SHP77 (cell line): ENCODE measurements at regions not wholly inside any gene's neighbourhood (a gene's known extent, or its start where the extent isn't known, plus 50 kb on each side); places are given as distances from the start of the nearest gene placed in this dataset.

Experiments used
- DNase-seq, 2 experiments: peaks; one replicate each; lab custom pipeline; 2025; lab: John Stamatoyannopoulos, UW

GRCh38 chr7:16232273-16232672, 189.1 kb downstream of the CRPPA start:
- DNase-seq: no peak

GRCh38 chr7:16223963-16224707, 197.2 kb downstream of the CRPPA start:
- DNase-seq: no peak

GRCh38 chr7:16212610-16213009, 208.7 kb downstream of the CRPPA start:
- DNase-seq: no peak

GRCh38 chr7:16212032-16212431, 209.3 kb downstream of the CRPPA start:
- DNase-seq: no peak

GRCh38 chr7:16211402-16211925, 209.9 kb downstream of the CRPPA start:
- DNase-seq: no peak

- no peak for DNase-seq
Observed at GRCh38 chr7:16210171-16210570, 211.2 kb downstream of the CRPPA start.

- no peak for DNase-seq
Observed at GRCh38 chr7:16207321-16207720, 214.0 kb downstream of the CRPPA start.

GRCh38 chr7:16205466-16205865, 215.9 kb downstream of the CRPPA start:
- DNase-seq: no peak

GRCh38 chr7:16204953-16205352, 216.4 kb downstream of the CRPPA start:
- no peak for DNase-seq

GRCh38 chr7:16203065-16203464, 218.3 kb downstream of the CRPPA start:
- DNase-seq: no peak

- no peak for DNase-seq
Observed at GRCh38 chr7:16202303-16202702, 219.0 kb downstream of the CRPPA start.

GRCh38 chr7:16200591-16200990, 220.7 kb downstream of the CRPPA start:
- no peak for DNase-seq

- no peak for DNase-seq
Observed at GRCh38 chr7:16193631-16194030, 227.7 kb downstream of the CRPPA start.

- DNase-seq: no peak
Observed at GRCh38 chr7:16189026-16189715, 232.2 kb downstream of the CRPPA start.

GRCh38 chr7:16187131-16187530, 234.2 kb downstream of the CRPPA start:
- no peak for DNase-seq

GRCh38 chr7:16178585-16178984, 242.8 kb downstream of the CRPPA start:
- DNase-seq: no peak

GRCh38 chr7:16178092-16178491, 243.2 kb downstream of the CRPPA start:
- no peak for DNase-seq

- DNase-seq: no peak
Observed at GRCh38 chr7:16174253-16174652, 247.1 kb downstream of the CRPPA start.

- no peak for DNase-seq
Observed at GRCh38 chr7:16172366-16172765, 249.0 kb downstream of the CRPPA start.

- DNase-seq: no peak
Observed at GRCh38 chr7:16171928-16172327, 249.4 kb downstream of the CRPPA start.

- DNase-seq: no peak
Observed at GRCh38 chr7:16170671-16171070, 250.7 kb downstream of the CRPPA start.

- no peak for DNase-seq
Observed at GRCh38 chr7:16169537-16169936, 251.8 kb downstream of the CRPPA start.

GRCh38 chr7:16167526-16167925, 253.8 kb downstream of the CRPPA start:
- no peak for DNase-seq
